Prostate gland (tissue), 2 donors: ENCODE measurements at regions not wholly inside any gene's neighbourhood (a gene's known extent, or its start where the extent isn't known, plus 50 kb on each side); places are given as distances from the start of the nearest gene placed in this dataset.

ENCODE experiments used
- CTCF ChIP-seq, 4 experiments: fragments of 200-600 bp in 2 of 4; fragments of 450-650 bp in 2 of 4; sonication (generic) in 2 of 4; IDR thresholded peaks; 1 replicate in 3 of 4; 2 replicates in 1 of 4; pipeline ENCODE4 v1.5.1; 2016 to 2019; ENCODE audit warnings: antibody characterized with exemption in 4 of 4, mild to moderate bottlenecking in 2 of 4, moderate library complexity in 2 of 4
- POLR2A ChIP-seq: fragments of 450-650 bp; IDR thresholded peaks from one replicate; pipeline ENCODE4 v1.6.1; 2016; ENCODE audit warnings: antibody characterized with exemption, mild to moderate bottlenecking
- POLR2AphosphoS5 ChIP-seq: sonication (generic); formaldehyde crosslinking; IDR thresholded peaks from one replicate; pipeline ENCODE4 v1.6.1; 2017; ENCODE audit warnings: antibody characterized with exemption

GRCh38 chr3:14329842-14330241 is 72.6 kb upstream of the SLC6A6 start:
- TF ChIP-seq POLR2A (no peak), POLR2AphosphoS5 (no peak), CTCF (IDR thresholded peaks at IDR 0.05) (no peak)
